DMS153 treated with DMSO at 0.1 percent for 48 hours (cell line): ENCODE measurements at regions not wholly inside any gene's neighbourhood (a gene's known extent, or its start where the extent isn't known, plus 50 kb on each side); places are given as distances from the start of the nearest gene placed in this dataset.

Source experiments
- DNase-seq: peaks from one replicate; lab custom pipeline; 2025; ENCODE audit not compliant: unreplicated experiment; lab: John Stamatoyannopoulos, UW

DNA sequence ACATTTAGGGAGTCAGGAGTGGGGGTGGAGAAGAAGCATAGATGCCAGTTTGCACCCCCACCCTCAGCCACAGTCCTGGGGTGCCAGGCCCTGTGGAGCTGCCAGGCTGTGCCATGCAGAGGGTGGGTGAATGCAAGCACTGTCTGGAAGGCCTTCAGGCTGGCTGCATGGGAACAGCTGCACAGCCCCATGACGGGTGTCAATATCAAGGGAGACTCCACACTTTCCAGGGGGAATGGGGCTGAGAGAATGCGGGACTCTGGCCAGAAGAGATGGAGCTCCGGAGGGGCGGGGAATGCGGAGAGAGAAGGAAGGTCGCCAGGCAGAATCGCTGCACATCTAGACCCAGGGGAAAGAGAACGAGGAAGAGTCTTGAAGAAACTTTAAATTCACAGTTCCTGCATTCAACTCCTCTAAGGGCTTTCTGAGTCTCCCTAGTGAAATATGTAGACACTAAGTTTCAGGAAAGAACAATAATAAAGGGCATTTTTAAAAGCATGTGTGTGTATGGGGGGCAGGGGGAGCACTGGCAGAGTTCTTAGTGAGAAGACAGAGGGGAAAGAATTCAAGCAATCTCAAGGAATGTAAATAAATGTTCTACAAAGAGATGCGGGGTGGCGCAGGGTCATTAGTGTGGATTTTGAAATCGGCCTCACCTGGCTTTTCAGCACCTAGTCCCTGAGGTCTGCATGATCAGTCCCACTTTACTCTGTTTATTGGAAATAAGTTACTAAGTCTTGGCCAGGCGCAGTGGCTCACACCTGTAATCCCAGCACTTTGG is 59.1 kb downstream of the BOD1 start:
- no peak for DNase-seq

DNA sequence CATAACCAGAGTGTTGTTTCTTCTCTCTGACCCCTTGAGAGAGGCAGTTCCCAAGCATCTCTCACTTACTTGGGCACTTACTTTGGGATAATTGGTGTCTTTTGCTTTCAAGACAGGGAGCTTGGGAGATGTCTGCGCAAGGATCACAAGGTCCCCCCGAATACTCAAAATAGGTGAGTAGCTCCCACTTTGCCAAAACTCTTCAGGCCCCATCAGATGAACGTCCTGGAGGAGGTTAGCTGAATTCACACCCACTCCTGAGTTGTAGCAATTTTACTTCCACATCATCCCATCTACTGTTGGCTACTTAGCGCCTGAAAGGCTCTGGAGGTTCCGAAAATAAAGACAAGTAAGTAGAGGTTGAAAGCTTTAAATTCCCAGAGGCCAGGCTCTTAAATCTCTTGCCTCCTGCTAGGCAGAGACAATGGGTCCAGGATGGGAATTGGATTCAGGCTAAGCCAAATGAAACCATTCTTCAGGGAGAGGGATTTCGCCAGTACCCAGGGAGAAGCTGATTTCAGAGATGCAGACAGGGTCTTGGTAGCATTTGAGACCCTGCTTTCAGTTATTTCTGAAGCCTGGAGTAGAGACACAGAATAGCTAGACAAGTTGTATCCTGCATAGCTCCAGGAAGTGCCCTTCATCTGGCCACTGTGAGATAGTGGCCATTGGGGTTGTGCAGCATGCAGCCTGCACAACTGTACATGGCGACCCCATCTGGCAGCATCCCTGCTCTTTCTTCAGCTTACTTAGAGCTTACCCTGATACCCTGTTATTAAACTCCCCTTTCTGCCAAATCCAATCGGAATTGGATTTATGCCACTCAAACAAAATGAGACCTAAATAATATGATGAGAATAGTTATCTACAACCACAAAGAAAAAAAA is 60.1 kb downstream of the BOD1 start:
- no peak for DNase-seq

DNA sequence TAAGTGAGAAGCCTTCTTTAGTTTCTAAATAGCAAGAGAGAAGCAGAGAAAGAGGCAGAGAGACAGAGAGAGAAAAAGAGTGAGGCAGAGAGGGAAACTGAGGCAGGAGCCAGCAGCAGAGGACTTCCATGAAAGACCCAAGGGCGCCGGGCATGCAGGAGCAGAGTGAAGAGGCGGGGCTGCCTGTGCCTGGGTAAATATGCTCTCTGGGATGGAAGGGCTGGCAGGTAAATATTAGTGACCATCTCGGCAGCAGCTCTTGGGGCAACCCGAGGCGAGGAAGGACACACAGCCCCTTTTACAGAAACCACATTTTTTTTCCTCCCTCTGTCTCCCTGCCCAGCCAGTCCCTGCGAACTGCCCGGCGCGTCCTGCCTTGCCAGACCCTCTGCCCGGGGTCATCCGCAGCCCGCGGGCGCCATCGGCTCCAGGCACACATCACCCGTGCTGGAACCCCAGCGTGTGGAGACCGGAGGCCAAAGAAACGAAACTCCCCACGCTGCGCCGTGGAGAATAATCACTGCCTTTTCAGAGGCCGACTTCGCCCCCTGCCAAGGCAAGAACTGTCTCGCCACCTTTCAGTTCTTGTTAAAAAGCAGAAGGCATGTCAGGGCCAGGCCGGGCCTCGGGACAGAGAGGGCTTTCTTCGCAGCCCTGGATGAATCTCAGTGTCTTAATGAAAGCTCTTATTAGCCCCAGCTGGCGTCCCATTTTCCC is 61.3 kb downstream of the BOD1 start:
- DNase-seq: no peak

DNA sequence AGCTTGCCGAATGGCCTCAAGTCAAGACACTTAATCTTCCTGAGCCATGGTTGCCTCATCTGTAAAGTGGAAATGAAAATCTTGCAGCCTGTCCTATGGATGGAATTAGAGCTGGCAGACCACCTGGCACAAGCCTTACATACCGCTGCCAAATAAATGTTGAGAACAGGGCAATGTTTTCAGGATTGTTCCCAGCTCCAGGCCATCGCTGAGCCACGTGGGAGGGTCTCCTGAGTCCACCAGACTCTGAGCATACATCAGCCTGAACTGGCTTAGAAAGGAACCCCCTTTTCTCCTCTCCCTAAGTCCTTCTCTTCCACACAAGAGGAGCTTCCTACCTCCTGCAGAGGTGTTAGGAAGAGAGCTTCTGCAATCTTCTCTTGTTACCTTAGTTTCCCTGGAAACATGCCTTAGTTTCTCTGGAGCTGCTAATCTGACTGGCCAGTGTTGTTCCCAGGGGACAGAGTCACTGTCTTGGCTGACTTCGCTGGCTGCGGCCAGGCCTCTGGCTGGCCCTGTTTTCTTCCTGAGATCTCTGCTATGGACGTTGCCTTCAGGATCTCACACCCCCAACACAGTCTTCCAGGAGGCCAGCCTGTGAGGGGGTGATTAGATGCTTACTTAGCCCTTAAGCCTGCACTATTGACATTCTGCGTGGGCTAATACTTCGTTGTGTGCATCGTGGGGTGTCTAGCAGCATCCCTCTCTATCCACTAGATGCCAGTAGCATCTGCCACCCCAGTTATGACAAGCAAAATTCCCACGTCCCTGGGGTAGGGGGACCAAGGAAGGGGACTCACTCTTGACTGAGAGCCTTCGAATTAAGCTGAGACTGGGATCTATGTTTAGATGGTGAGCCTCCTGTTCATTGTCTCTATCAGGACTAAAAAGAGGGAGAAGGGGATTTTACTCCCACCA is 62.2 kb downstream of the BOD1 start:
- no peak for DNase-seq

DNA sequence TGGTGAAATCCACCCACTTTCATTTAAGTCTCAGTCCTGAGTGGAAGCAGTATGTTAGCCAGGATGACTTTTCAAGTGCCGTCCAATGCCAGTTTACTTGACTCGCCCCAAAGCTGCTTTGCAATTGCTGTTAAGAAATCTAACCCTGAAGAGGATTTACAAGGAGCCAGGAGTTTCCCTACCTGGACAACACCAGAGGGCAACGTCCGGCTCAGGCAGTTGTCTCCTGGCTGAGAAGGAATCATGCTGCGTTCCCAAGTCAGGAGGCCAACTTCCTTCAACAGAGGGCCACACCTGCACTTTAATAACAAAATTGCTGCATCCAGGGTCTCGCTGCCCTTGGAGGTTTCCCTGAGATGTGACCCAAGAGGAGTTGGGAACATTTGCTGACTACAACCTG is 65.8 kb downstream of the BOD1 start:
- no peak for DNase-seq

DNA sequence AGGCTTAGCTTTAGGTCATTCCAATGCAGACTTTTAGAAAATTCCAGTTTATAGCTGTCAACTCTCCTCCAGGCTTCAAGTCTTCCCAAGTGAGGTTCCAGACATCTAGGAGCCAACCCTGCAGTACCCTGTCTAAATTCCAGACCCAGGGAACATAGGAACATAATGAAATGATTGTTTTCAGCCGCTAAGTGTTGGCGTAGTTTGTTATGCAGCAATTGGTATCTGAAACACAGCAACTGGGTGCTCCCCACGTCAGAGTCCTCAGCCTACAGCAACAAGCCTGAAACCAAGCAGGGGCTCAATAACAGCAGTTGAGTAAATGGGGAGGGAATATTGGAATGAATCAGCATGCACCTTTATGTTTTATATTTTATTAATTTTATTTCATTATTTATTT is 66.8 kb downstream of the BOD1 start:
- DNase-seq: no peak

DNA sequence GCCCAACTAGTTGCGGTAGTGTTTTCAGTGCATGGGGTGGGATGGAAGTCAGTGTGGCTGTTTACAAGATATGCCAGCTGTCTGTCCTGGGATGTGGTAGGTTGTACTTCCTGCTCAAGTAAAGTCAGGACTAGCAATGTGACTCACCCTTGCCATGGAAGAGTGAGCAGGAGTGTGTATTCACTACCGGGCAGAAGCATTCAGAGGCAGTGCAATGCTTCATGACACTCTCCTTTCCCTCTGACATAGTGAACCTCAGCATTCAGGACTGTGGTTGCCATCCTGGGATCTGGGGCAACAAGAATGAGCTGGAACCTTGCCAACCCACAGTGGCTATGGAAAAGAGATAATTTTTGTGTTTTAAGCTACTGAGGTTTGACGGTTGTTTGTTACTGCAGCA is 68.9 kb downstream of the BOD1 start:
- no peak for DNase-seq

DNA sequence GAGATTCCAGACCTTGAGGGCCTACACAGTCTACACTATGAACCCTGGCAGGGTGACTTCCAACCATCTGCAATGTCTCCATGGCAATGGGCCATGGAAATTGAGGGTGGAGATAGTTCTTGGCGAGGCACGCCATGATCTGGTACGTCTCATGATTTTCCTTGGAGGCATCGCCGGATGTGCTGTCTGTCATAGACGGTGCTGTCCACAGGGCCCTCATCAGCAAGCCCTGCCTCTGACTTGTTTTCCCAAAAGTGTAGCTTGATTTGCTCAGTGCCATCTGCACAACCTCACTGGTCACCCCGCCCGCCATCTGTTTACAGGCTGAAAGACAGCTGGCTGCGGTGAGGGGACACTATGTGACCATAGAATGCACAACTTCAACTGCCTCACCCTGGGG is 73.5 kb downstream of the BOD1 start:
- DNase-seq: no peak

DNA sequence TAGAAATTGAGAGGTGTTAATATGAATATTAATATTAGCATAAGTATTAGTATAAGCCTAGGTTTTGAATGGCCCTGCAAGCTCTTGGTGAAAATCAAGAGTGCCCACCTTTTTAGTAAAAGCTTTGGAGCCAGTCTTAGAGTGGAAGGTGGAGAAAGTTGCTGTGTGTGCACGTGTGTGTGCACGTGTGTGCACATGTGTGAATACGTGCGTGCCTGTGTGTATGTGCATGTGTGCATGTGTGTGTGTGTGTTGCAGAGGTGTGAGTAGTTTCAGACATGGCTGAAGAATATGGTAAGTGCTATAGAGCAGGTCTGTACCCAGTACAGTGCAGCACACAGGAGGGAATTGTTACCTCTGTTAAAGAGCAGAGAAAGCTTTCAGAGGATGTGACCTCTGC is 74.3 kb downstream of the BOD1 start:
- DNase-seq: no peak

DNA sequence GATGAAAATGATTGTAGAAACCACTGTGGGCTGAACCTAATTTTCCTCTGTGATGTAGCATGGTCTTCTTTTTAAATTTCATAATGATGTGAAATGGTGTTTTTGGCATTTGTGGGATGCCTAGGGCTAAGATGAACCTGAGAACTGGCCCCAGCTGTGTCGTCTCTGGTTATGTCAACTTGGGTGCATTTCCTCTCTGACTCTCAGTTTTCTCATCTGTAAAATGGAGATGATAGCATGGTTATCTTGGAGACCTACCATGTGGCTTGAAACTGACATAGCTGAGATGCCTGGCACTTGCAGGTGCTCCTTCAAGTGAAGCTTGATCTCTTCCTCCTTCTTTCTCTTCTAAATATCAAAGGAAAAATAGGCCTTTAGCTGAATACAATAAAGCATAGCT is 77.8 kb downstream of the BOD1 start:
- DNase-seq: no peak

DNA sequence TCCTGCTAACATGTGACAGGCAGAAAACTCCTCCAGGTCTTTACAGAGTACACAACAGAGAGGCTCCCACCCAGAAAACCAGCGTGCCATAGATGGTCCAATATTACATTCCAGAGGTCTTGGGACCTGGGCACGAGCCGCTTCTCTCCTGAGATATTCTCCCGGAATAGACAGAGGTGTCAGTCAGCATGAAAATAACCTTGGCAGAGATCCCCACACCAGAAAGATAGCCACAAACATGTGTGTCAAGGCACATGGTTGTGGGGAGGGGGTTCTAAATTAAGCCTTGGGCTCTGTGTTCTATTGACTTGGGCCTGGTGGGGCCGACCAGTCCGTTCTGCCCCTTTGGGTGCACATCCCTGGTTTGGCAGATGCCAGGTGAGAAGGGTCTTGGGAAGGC is 78.4 kb downstream of the BOD1 start:
- no peak for DNase-seq

DNA sequence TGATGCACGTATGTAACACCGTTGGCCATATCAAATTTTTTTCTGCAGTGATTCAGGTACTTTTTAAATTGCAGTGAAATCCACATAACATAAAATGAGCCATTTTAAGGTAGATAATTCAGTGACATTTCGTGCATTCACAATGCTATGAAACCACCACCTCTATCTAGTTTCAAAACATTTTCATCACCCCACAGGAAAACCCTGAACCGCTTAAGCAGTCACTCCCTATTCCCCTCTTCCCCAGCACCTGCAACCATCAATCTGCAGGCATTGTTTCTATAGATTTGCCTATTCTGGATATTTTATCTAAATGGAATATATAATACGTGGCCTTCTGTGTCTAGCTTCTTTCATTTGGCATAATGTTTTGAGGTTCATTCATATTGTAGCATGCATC is 79.2 kb downstream of the BOD1 start:
- DNase-seq: no peak

DNA sequence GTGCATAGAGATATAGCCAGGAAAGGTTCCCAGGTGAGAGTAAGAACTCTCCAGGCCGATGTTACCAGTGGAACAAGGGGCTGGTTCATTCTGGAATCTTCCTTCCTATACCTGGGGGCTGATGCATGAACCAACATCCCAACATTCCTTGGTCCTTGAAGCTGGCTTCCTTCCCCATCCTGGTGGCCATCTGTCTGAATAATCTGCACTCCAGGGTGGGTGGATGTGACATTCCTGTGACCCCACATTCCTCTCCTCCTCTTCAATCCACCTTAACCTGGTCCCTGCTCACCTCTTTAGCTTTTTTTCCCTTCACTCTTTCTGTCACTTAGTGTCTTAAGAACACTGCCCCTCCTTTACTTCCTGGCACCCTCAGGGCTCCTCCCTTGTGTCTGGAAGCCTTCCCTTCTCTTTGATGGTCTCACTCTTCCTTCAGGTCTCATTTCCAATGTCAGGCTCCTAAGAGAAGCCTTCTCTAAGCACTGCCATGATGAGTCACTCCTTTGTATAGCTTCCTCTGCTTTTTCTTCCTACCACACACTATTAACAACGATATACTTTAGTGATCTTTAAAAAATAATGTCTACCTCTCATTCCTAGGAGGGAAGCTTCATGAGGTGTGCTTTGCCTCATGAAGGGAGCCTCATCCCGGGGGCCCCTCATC is 80.3 kb downstream of the BOD1 start:
- DNase-seq: no peak

DNA sequence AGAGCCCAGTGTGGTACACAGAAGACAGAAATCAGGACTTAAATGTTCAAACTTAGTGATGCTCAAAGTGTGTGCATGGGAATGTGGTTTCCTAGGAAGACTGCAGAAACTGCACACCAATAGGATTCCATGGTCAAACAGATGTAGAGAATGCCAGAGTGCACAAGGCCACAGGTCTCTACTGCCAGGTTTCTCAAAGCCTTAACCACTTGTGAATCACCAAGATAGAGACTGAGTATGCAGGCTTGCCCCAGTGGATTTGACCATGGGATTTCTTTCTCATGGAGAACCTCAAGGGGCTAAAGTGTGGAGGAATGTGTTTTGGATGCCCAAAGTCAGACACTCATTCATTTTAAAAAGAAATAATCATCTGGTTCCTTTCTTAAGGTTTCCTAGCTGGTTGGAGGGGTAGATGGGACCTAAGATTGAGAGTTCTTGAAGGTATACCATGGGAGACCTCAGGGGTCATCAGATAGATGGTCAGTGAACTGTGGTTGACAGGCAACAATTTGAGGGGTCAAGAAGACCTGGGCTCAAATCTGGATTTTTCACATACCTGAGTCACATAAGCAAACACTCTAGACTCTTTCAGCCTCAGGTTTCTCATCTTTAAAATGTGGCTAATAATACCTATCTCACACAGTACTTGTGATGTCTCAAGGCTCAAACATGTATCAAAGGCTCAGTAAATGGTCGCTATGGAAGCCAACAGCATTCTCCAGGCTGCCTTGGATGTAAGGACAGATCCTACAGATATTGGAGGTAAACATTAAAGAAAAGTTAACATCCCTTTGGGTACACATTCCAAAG is 81.1 kb downstream of the BOD1 start:
- no peak for DNase-seq

DNA sequence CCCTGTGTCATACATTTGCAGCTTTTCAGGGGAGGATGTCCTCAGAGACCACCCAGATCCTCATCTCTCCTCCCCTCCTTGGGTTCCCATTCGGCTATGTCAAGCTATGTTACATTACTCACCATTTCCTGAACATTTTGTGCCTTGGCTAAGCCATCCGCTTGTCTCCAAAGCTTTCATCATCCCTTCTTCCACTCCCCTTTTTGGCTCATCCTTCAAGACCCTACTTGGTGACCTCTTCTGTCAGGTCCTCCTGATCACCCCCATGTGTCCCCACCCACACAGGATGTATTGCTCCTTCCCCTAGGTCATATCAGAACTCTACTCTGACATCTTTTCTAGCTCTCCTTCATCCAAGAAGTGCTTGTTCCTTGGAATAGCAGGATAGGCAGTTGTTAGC is 81.8 kb downstream of the BOD1 start:
- no peak for DNase-seq

DNA sequence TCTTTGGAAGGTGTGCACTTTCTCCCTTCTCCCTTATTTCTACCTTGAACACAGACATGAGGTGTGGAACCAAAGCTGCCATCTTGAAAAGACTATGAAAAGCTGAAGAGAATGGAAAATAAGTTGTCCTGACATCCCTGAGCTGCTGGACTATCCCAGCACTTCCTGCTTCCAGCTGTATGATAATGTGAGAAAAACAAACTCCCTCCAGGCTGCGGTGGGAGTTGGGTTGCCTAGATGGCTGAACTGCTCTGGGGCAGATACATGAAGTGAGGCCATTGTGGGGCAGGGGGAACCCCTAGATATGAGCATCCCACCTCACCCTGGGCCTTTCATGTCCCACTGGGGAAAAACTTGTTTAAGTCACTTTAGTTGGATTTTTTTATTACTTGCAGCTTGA is 82.4 kb downstream of the BOD1 start:
- DNase-seq: no peak

DNA sequence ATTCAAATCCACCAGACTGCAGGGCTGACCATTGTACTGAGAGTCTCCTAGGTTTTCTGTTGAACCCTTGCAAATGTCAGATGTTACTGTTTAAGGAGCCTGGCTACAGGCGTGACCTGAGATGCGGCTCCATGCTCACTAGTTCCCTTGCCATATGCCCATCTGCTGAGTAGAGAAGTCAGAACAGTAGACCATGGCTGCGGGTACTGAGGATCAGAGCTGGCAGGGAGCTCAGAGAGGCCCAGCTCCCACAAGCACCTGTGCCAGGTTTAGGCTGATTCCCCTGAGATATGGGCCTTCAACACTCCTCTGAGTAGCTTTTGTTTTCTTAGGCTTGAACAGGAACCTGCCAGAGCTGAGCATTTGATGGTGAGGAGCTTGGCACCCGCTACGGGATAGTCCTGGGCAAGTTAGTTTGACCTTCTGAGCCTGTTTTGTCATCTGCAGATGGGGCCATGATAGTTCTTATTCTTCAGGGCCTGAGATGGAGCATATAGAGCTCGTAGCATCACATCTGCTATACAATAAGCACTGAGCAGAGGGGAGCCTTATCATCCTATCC is 83.7 kb downstream of the BOD1 start:
- no peak for DNase-seq

DNA sequence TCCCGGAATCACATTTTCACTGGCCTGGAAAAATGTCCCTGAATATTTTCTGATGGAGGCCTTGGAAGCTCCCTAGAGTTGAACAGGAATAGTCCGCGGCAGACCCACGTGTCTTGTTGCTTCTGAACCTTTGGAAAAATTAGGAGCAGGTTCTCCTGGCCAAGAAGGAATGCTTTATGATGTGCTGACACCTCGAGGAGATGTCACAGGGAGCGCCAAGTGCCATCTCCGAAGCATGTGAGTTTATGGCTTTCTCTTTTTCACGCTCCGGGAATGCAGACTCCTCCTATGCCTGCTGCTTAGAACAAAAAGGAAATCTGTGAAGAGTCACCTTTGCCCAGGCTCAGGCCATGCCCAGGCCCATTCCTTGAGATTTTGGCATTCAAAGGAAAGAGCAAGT is 84.6 kb downstream of the BOD1 start:
- no peak for DNase-seq

DNA sequence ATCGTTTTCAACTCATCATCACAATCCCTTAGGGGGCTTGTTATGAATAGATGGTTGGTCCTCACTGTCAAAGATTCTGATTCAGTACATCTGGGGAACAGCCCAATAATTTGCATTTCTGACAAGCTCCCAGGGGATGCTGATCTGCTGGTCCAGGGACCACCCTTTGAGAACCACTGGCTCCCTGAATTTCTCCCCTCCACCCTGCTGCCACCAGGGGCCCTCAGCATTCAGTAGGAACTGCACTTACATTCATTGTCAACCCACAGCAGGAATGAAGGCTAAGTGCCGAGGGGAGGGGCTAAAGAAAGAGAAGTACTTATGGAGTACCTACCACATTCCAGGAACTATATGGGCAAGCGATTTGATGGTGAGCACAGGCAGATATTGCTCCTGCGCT is 85.9 kb downstream of the BOD1 start:
- no peak for DNase-seq
